Trophoblast cell (in vitro differentiated cells and primary cell): ENCODE measurements at regions not wholly inside any gene's neighbourhood (a gene's known extent, or its start where the extent isn't known, plus 50 kb on each side); places are given as distances from the start of the nearest gene placed in this dataset.

Experiments used
- DNase-seq, 2 donors: peaks; one replicate each; pipeline ENCODE4 v3.0.0-alpha.2; 2016
- H2AFZ ChIP-seq: 2 replicates; pipeline ENCODE4 v1.6.1; 2013; ENCODE audit warnings: low read length, moderate library complexity, mild to moderate bottlenecking; ENCODE audit not compliant: insufficient read depth, poor library complexity
- H2AK5ac ChIP-seq: 2 replicates; pipeline ENCODE4 v1.6.1; 2013; ENCODE audit warnings: mild to moderate bottlenecking, low read length
- H2BK120ac ChIP-seq: 2 replicates; pipeline ENCODE4 v1.6.1; 2013; ENCODE audit warnings: low read length, mild to moderate bottlenecking, moderate library complexity; ENCODE audit not compliant: insufficient read depth, poor library complexity
- H2BK12ac ChIP-seq: 2 replicates; pipeline ENCODE4 v1.6.1; 2013; ENCODE audit warnings: mild to moderate bottlenecking, low read length, moderate library complexity
- H2BK5ac ChIP-seq: 2 replicates; pipeline ENCODE4 v1.6.1; 2013; ENCODE audit warnings: low read length, low read depth, moderate library complexity, mild to moderate bottlenecking; ENCODE audit not compliant: poor library complexity
- H3K14ac ChIP-seq: 2 replicates; pipeline ENCODE4 v1.6.1; 2013; ENCODE audit warnings: mild to moderate bottlenecking, low read length
- H3K18ac ChIP-seq: 2 replicates; pipeline ENCODE4 v1.6.1; 2013; ENCODE audit warnings: mild to moderate bottlenecking, low read length
- H3K23ac ChIP-seq: 2 replicates; pipeline ENCODE4 v1.6.1; 2013; ENCODE audit warnings: low read length
- H3K27ac ChIP-seq: 2 replicates; pipeline ENCODE4 v1.5.1; 2013; ENCODE audit warnings: low read depth, mild to moderate bottlenecking, inconsistent platforms, low read length, moderate library complexity
- H3K27me3 ChIP-seq: 2 replicates; pipeline ENCODE4 v1.6.1; 2013; ENCODE audit warnings: inconsistent platforms, mild to moderate bottlenecking, low read length, moderate library complexity; ENCODE audit not compliant: insufficient read depth
- H3K36me3 ChIP-seq, 2 experiments: 1 replicate in 1 of 2; 2 replicates in 1 of 2; pipeline ENCODE4 v1.6.1; 2013; ENCODE audit warnings: low read length in 2 of 2, mild to moderate bottlenecking in 2 of 2, moderate library complexity in 1 of 2; ENCODE audit not compliant: insufficient read depth in 2 of 2, control insufficient read depth in 1 of 2
- H3K4ac ChIP-seq: 2 replicates; pipeline ENCODE4 v1.6.1; 2013; ENCODE audit warnings: low read depth, mild to moderate bottlenecking, low read length, moderate library complexity
- H3K4me1 ChIP-seq, 2 experiments: 1 replicate in 1 of 2; 2 replicates in 1 of 2; pipeline ENCODE4 v1.6.1; 2013; ENCODE audit warnings: low read length in 2 of 2, mild to moderate bottlenecking in 2 of 2, moderate library complexity in 1 of 2; ENCODE audit not compliant: insufficient read depth in 2 of 2, control insufficient read depth in 1 of 2
- H3K4me2 ChIP-seq: 2 replicates; pipeline ENCODE4 v1.6.1; 2013; ENCODE audit warnings: inconsistent platforms, mild to moderate bottlenecking, low read length, moderate library complexity
- H3K4me3 ChIP-seq: 2 replicates; pipeline ENCODE4 v1.5.1; 2013; ENCODE audit warnings: mild to moderate bottlenecking, low read depth, low read length, inconsistent platforms
- H3K79me1 ChIP-seq: one replicate; pipeline ENCODE4 v1.6.1; 2013; ENCODE audit warnings: low read length
- H3K79me2 ChIP-seq: 2 replicates; pipeline ENCODE4 v1.6.1; 2013; ENCODE audit warnings: low read length, mild to moderate bottlenecking; ENCODE audit not compliant: control insufficient read depth, insufficient read depth, poor library complexity
- H3K9ac ChIP-seq: 2 replicates; pipeline ENCODE4 v1.6.1; 2013; ENCODE audit warnings: mild to moderate bottlenecking, low read length
- H3K9me3 ChIP-seq: 2 replicates; pipeline ENCODE4 v1.6.1; 2013; ENCODE audit warnings: low read depth, mild to moderate bottlenecking, control low read depth, inconsistent platforms, low read length; ENCODE audit not compliant: insufficient read depth
- H4K12ac ChIP-seq: 2 replicates; pipeline ENCODE4 v1.6.1; 2013; ENCODE audit warnings: low read depth, mild to moderate bottlenecking, low read length, moderate library complexity
- H4K8ac ChIP-seq: 2 replicates; pipeline ENCODE4 v1.6.1; 2013; ENCODE audit warnings: low read depth, mild to moderate bottlenecking, low read length, moderate library complexity
- H4K91ac ChIP-seq: one replicate; pipeline ENCODE4 v1.6.1; 2013; ENCODE audit warnings: low read depth, mild to moderate bottlenecking, low read length, moderate library complexity
- WGBS: extraction: QIAGEN DNeasy Blood & Tissue Kit; methylation state at CpG from one replicate; pipeline ENCODE4 v1.1.7; 2013; ENCODE audit warnings: missing lambda C conversion rate; ENCODE audit not compliant: insufficient read length, insufficient coverage; ENCODE audit errors: extremely low coverage; 5-methylcytosine and 5-hydroxymethylcytosine counted together

DNA sequence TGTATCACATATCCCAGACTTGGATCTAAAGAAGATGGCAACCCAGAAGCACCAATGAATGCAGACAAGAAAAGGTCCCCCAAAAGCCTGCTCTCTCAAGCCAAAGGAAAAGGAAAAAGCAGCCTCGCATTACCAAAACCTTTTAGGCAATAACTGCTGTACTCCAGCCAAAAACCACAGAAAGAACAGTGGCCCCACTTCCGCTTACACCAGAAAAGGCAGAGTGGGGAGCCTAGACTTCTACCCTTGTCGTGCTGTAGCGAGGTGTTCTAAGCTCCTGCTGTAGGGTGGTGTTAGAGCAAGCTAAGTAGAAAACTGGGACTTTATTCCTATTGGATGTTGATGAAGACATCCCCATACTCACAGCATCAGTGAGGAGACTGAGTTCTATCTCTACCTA lies 244.0 kb upstream of the RXFP2 start:
- Histone ChIP-seq H3K36me3 (no peaks in the 10 kb centered on the region), H2AK5ac (no peak overlapping the region), H2BK120ac (no peak overlapping the region), H4K12ac (no peak overlapping the region), H2BK12ac (no peak overlapping the region), H2BK5ac (no peak overlapping the region), H3K14ac (no peak overlapping the region), H3K4me3 (no peak overlapping the region), H3K4me1 (no peaks in the 10 kb centered on the region), H3K79me1 (no peaks in the 10 kb centered on the region), H3K4me2 (no peak overlapping the region), H4K8ac (no peak overlapping the region), H2AFZ (no peak overlapping the region), H3K4ac (no peak overlapping the region), H3K23ac (no peak overlapping the region), H3K27me3 (no peaks in the 10 kb centered on the region), H3K9me3 (no peaks in the 10 kb centered on the region), H3K9ac (no peak overlapping the region), H3K27ac (no peak overlapping the region), H3K18ac (no peak overlapping the region), H4K91ac (no peak overlapping the region), H3K79me2 (no peaks in the 10 kb centered on the region)
- WGBS, result no CpG with 5 or more reads among the region's 4 CpGs
- DNase-seq, result no peak

DNA sequence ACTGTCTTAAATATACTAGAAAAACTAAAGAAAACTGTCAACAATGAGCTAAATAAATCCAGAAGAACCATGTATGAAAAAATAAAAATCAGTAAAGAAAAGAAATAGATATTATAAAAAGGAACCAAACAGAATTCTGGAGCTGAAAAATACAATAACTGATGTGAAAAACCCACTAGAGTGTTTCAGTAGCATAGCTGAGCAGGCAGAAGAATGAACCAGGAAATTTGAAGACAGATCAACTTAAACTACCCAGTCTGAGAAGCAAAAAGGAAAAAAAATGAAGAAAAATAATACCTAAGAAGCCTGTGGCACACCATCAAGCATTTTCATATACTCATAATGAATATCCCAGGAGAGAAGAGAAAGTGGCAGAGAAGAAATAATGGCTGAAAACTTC lies 240.1 kb upstream of the RXFP2 start:
- no peak overlapping the region for H3K18ac ChIP-seq
- no peaks in the 10 kb centered on the region for H3K27me3 ChIP-seq
- no peaks in the 10 kb centered on the region for H3K79me1 ChIP-seq
- no peak overlapping the region for H2BK5ac ChIP-seq
- no peak overlapping the region for H4K12ac ChIP-seq
- no peak overlapping the region for H3K4me2 ChIP-seq
- no peak overlapping the region for H3K4me3 ChIP-seq
- H3K14ac ChIP-seq, result no peak overlapping the region
- no peak overlapping the region for H3K9ac ChIP-seq
- H4K8ac ChIP-seq, result no peak overlapping the region
- H2BK120ac ChIP-seq, result no peak overlapping the region
- no peak overlapping the region for H3K23ac ChIP-seq
- no peaks in the 10 kb centered on the region for H3K9me3 ChIP-seq
- H3K36me3 ChIP-seq, result no peaks in the 10 kb centered on the region
- no peak overlapping the region for H2AK5ac ChIP-seq
- no peaks in the 10 kb centered on the region for H3K79me2 ChIP-seq
- no peak overlapping the region for H3K27ac ChIP-seq
- no peaks in the 10 kb centered on the region for H3K4me1 ChIP-seq
- H4K91ac ChIP-seq, result no peak overlapping the region
- H2AFZ ChIP-seq, result no peak overlapping the region
- H2BK12ac ChIP-seq, result no peak overlapping the region
- DNase-seq, result no peak
- H3K4ac ChIP-seq, result no peak overlapping the region

GRCh38 chr13:31503626-31504025 lies 235.7 kb upstream of the RXFP2 start:
- Histone ChIP-seq H2AK5ac (no peak overlapping the region), H3K4me1 (no peaks in the 10 kb centered on the region), H3K27ac (no peak overlapping the region), H2BK5ac (no peak overlapping the region), H3K9me3 (no peaks in the 10 kb centered on the region), H3K4ac (no peak overlapping the region), H3K79me1 (no peaks in the 10 kb centered on the region), H3K4me2 (no peak overlapping the region), H4K12ac (no peak overlapping the region), H4K91ac (no peak overlapping the region), H3K36me3 (no peaks in the 10 kb centered on the region), H3K27me3 (no peaks in the 10 kb centered on the region), H3K18ac (no peak overlapping the region), H3K14ac (no peak overlapping the region), H2BK120ac (no peak overlapping the region), H2AFZ (no peak overlapping the region), H3K23ac (no peak overlapping the region), H3K4me3 (no peak overlapping the region), H4K8ac (no peak overlapping the region), H2BK12ac (no peak overlapping the region), H3K9ac (no peak overlapping the region), H3K79me2 (no peaks in the 10 kb centered on the region)
- DNase-seq, result no peak
- no CpG with 5 or more reads among the region's 3 CpGs for WGBS

DNA sequence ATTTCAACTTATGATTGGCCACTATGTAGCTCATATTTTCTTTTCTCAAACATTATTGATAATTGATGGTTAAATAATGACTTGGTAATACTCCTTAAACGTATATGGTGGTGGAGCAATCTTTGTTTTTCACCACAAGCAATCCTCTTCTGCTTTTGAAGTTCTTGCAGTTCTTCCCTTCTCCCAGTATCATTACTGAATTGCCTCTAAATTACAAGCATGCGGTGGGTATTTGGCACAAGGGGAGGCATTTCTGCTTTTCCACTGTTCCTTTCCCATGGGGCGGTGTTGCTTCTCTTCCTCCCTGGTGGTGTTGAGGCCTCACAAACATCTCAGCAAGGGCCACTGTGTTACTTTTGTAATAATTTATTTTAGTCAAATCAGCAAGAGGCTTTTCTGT lies 234.4 kb upstream of the RXFP2 start:
- no peak overlapping the region for H2BK12ac ChIP-seq
- no CpG with 5 or more reads among the region's 3 CpGs for WGBS
- H3K4me2 ChIP-seq, result no peak overlapping the region

DNA sequence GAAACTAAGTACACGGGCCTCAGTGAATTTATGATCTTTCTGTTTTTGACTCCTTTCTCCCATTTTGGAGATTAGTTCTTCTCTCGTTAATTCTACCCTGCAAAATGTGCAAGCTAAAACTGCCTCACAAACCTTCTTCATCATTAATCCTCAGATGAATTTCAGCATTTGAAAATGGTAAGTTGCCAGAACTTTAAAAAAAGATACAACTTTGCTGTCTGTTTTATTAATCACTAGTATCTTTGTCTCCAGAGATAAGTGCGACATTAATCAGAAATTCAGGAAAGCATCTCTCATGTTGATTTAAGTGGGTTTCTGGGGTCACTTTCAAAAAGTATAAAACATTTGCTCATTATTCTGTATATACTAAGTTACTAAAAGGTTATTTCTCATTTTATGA lies 227.0 kb upstream of the RXFP2 start:
- no peak overlapping the region for H3K4me3 ChIP-seq
- WGBS, result no CpG with 5 or more reads among the region's 3 CpGs

More for the DNA sequence above, 234.4 kb upstream of the RXFP2 start:
- H4K12ac ChIP-seq, result no peak overlapping the region
- H3K36me3 ChIP-seq, result no peaks in the 10 kb centered on the region
- H3K23ac ChIP-seq, result no peak overlapping the region
- H3K4me1 ChIP-seq, result no peaks in the 10 kb centered on the region
- H3K79me1 ChIP-seq, result no peaks in the 10 kb centered on the region
- no peak overlapping the region for H4K8ac ChIP-seq
- no peaks in the 10 kb centered on the region for H3K27me3 ChIP-seq
- H3K4ac ChIP-seq, result no peak overlapping the region
- H3K4me3 ChIP-seq, result no peak overlapping the region
- H3K9me3 ChIP-seq, result no peaks in the 10 kb centered on the region
- no peaks in the 10 kb centered on the region for H3K79me2 ChIP-seq
- H2BK120ac ChIP-seq, result no peak overlapping the region
- no peak overlapping the region for H2BK5ac ChIP-seq
- no peak overlapping the region for H3K18ac ChIP-seq
- H4K91ac ChIP-seq, result no peak overlapping the region
- no peak for DNase-seq
- H3K27ac ChIP-seq, result no peak overlapping the region
- no peak overlapping the region for H2AFZ ChIP-seq
- no peak overlapping the region for H2AK5ac ChIP-seq
- H3K14ac ChIP-seq, result no peak overlapping the region
- H3K9ac ChIP-seq, result no peak overlapping the region

More for the DNA sequence above, 227.0 kb upstream of the RXFP2 start:
- H2BK12ac ChIP-seq, result no peak overlapping the region
- no peaks in the 10 kb centered on the region for H3K27me3 ChIP-seq
- DNase-seq, result no peak
- H2AK5ac ChIP-seq, result no peak overlapping the region
- no peak overlapping the region for H2BK5ac ChIP-seq
- H3K4me2 ChIP-seq, result no peak overlapping the region
- no peaks in the 10 kb centered on the region for H3K4me1 ChIP-seq
- no peak overlapping the region for H2BK120ac ChIP-seq
- no peak overlapping the region for H3K9ac ChIP-seq
- H3K4ac ChIP-seq, result no peak overlapping the region
- H3K14ac ChIP-seq, result no peak overlapping the region
- H2AFZ ChIP-seq, result no peak overlapping the region
- H3K79me1 ChIP-seq, result no peaks in the 10 kb centered on the region
- no peak overlapping the region for H4K8ac ChIP-seq
- H3K79me2 ChIP-seq, result no peaks in the 10 kb centered on the region
- H3K27ac ChIP-seq, result no peak overlapping the region
- H3K9me3 ChIP-seq, result no peaks in the 10 kb centered on the region
- no peak overlapping the region for H3K18ac ChIP-seq
- H3K36me3 ChIP-seq, result no peaks in the 10 kb centered on the region
- no peak overlapping the region for H4K12ac ChIP-seq
- no peak overlapping the region for H4K91ac ChIP-seq
- H3K23ac ChIP-seq, result no peak overlapping the region
